Thyroid gland (tissue), 4 donors: ENCODE measurements at regions not wholly inside any gene's neighbourhood (a gene's known extent, or its start where the extent isn't known, plus 50 kb on each side); places are given as distances from the start of the nearest gene placed in this dataset.

ENCODE experiments used
- POLR2A ChIP-seq, 2 donors: fragments of 450-650 bp; IDR thresholded peaks; one replicate each; pipeline ENCODE4 v1.6.1; 2017; ENCODE audit warnings: antibody characterized with exemption in 2 of 2, mild to moderate bottlenecking in 2 of 2, moderate library complexity in 1 of 2
- TF ChIP-seq, protein P1 (sequence below), 6 experiments: fragments of 200-600 bp in 3 of 6; fragments of 450-650 bp in 3 of 6; sonication (generic) in 3 of 6; IDR thresholded peaks; one replicate each; pipeline ENCODE4 v1.5.1; 2016 to 2019; ENCODE audit warnings: antibody characterized with exemption in 6 of 6, mild to moderate bottlenecking in 2 of 6, inconsistent platforms in 1 of 6, moderate library complexity in 1 of 6

DNA sequence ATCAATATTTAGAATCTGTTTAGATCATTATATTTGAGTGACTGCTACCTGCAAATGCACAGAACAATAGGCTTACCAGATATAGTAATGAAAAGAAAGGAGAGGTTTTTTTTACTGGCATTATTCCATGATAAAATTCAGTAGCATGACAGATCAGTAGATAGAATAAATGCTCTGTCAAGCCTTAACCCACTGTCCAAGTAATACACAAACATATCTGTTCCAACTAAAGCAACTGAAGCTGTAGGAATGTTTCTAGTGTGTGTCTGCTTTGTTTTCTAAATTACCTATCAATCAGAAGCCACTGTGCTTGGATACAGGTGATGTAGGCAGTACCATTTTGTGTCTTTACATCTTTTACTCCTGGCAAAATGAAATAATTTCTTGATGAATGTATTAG, 604.6 kb downstream of the PCDH7 start:
- TF ChIP-seq, protein P1, sequence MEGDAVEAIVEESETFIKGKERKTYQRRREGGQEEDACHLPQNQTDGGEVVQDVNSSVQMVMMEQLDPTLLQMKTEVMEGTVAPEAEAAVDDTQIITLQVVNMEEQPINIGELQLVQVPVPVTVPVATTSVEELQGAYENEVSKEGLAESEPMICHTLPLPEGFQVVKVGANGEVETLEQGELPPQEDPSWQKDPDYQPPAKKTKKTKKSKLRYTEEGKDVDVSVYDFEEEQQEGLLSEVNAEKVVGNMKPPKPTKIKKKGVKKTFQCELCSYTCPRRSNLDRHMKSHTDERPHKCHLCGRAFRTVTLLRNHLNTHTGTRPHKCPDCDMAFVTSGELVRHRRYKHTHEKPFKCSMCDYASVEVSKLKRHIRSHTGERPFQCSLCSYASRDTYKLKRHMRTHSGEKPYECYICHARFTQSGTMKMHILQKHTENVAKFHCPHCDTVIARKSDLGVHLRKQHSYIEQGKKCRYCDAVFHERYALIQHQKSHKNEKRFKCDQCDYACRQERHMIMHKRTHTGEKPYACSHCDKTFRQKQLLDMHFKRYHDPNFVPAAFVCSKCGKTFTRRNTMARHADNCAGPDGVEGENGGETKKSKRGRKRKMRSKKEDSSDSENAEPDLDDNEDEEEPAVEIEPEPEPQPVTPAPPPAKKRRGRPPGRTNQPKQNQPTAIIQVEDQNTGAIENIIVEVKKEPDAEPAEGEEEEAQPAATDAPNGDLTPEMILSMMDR (IDR thresholded peaks at IDR 0.05), result no peak
- no peak for TF ChIP-seq POLR2A (IDR thresholded peaks at IDR 0.05)
